SK-N-SH treated with all-trans-retinoic acid at 6 μM for 48 hours (cell line): ENCODE measurements at regions not wholly inside any gene's neighbourhood (a gene's known extent, or its start where the extent isn't known, plus 50 kb on each side); places are given as distances from the start of the nearest gene placed in this dataset.

Experiments
- ATAC-seq: fragments of 200-7000 bp; cut with Tn5 transposase; 3 replicates; pipeline ENCODE4 v1.9.1; 2020; ENCODE audit warnings: mild to moderate bottlenecking, moderate library complexity
- ARNTL ChIP-seq: fragments of 450-650 bp; formaldehyde crosslinking; IDR thresholded peaks from 2 replicates; pipeline ENCODE4 v1.5.0; 2020; ENCODE audit warnings: low read depth, mild to moderate bottlenecking, moderate library complexity, borderline replicate concordance
- BACH2 ChIP-seq: fragments of 250-450 bp; sonication (Bioruptor Pico); IDR thresholded peaks from 2 replicates; pipeline ENCODE4 v1.9.0; 2021; ENCODE audit warnings: mild to moderate bottlenecking, borderline replicate concordance
- CREB5 ChIP-seq: fragments of 250-450 bp; sonication (Bioruptor Pico); IDR thresholded peaks from 2 replicates; pipeline ENCODE4 v1.5.1; 2020; ENCODE audit warnings: low read depth, mild to moderate bottlenecking, moderate library complexity
- CSDC2 ChIP-seq: fragments of 250-450 bp; sonication (Bioruptor Pico); IDR thresholded peaks from 2 replicates; pipeline ENCODE4 v1.5.0; 2020; ENCODE audit warnings: mild to moderate bottlenecking, moderate library complexity
- CSRNP3 ChIP-seq: fragments of 250-450 bp; sonication (Bioruptor Pico); IDR thresholded peaks from 2 replicates; pipeline ENCODE4 v1.5.1; 2021; ENCODE audit warnings: mild to moderate bottlenecking, moderate library complexity
- ESRRG ChIP-seq: fragments of 250-450 bp; sonication (Bioruptor Pico); IDR thresholded peaks from 2 replicates; pipeline ENCODE4 v1.6.1; 2021; ENCODE audit warnings: mild to moderate bottlenecking
- ISL1 ChIP-seq: fragments of 250-450 bp; sonication (Bioruptor Pico); IDR thresholded peaks from 2 replicates; pipeline ENCODE4 v2.1.2; 2022; ENCODE audit warnings: mild to moderate bottlenecking, moderate library complexity
- OSR1 ChIP-seq: fragments of 250-450 bp; sonication (Bioruptor Pico); IDR thresholded peaks from 2 replicates; pipeline ENCODE4 v1.8.0; 2022; ENCODE audit warnings: moderate library complexity, mild to moderate bottlenecking, inconsistent platforms
- PATZ1 ChIP-seq: fragments of 250-450 bp; sonication (Bioruptor Pico); IDR thresholded peaks from 2 replicates; pipeline ENCODE4 v1.8.0; 2020; ENCODE audit warnings: mild to moderate bottlenecking, moderate library complexity, borderline replicate concordance
- POU6F1 ChIP-seq: fragments of 250-450 bp; sonication (Bioruptor Pico); IDR thresholded peaks from 2 replicates; pipeline ENCODE4 v1.8.0; 2021; ENCODE audit warnings: low read depth, mild to moderate bottlenecking, moderate library complexity, borderline replicate concordance
- SNAI2 ChIP-seq: fragments of 250-450 bp; sonication (Bioruptor Pico); IDR thresholded peaks from 2 replicates; pipeline ENCODE4 v1.5.0; 2020; ENCODE audit warnings: mild to moderate bottlenecking, moderate library complexity
- TCF4 ChIP-seq: fragments of 250-450 bp; sonication (Bioruptor Pico); IDR thresholded peaks from 2 replicates; pipeline ENCODE4 v1.8.0; 2021; ENCODE audit warnings: mild to moderate bottlenecking, moderate library complexity, borderline replicate concordance
- TOX ChIP-seq: fragments of 250-450 bp; sonication (Bioruptor Pico); IDR thresholded peaks from 2 replicates; pipeline ENCODE4 v1.8.0; 2021; ENCODE audit warnings: mild to moderate bottlenecking, moderate library complexity, borderline replicate concordance
- TSHZ2 ChIP-seq: fragments of 250-450 bp; sonication (Bioruptor Pico); IDR thresholded peaks from 2 replicates; pipeline ENCODE4 v1.5.0; 2020; ENCODE audit warnings: mild to moderate bottlenecking, moderate library complexity
- ZFP3 ChIP-seq: fragments of 250-450 bp; sonication (Bioruptor Pico); IDR thresholded peaks from 2 replicates; pipeline ENCODE4 v1.5.0; 2020; ENCODE audit warnings: mild to moderate bottlenecking, moderate library complexity
- ZNF70 ChIP-seq: fragments of 450-650 bp; formaldehyde crosslinking; IDR thresholded peaks from 2 replicates; pipeline ENCODE4 v1.5.0; 2020; ENCODE audit warnings: mild to moderate bottlenecking, moderate library complexity
- ZNF8 ChIP-seq: fragments of 450-650 bp; formaldehyde crosslinking; IDR thresholded peaks from 2 replicates; pipeline ENCODE4 v1.5.0; 2020; ENCODE audit warnings: mild to moderate bottlenecking, moderate library complexity

GRCh38 chr7:24227068-24227467 is 56.9 kb upstream of the NPY start:
- TF ChIP-seq ARNTL (CRISPR knock-in tag) (no peak), ZNF8 (CRISPR knock-in tag) (no peak), OSR1 (CRISPR knock-in tag) (no peak), TSHZ2 (CRISPR knock-in tag) (no peak), ESRRG (no peak), TOX (no peak)
- ATAC-seq: peak; percentile 52

GRCh38 chr7:24227603-24228359 is 56.2 kb upstream of the NPY start:
- TF ChIP-seq CSRNP3 (CRISPR knock-in tag): no peak
- peak; percentile 80; the same call in 1 of the 2 replicates for TF ChIP-seq TCF4
- no peak for TF ChIP-seq ZNF8 (CRISPR knock-in tag)
- TF ChIP-seq TSHZ2 (CRISPR knock-in tag): peak; percentile 67; the same call in 1 of the 2 replicates
- 0 out of 2 replicates have a peak, but pooled peaks have one; percentile 6 for TF ChIP-seq ZNF70
- ATAC-seq: peak; percentile 69; the same call in 2 of the 3 replicates

- no peak for ATAC-seq
- TF ChIP-seq TSHZ2 (CRISPR knock-in tag) (peak; percentile 59; the same call in 1 of the 2 replicates), BACH2 (CRISPR knock-in tag) (no peak), ESRRG (no peak), TCF4 (0 out of 2 replicates have a peak, but pooled peaks have one; percentile 44)
These were observed 54.3 kb upstream of the NPY start for GRCh38 chr7:24229481-24230226.

- peak; percentile 30; the same call in 1 of the 2 replicates for TF ChIP-seq CSDC2
- TF ChIP-seq ISL1 (CRISPR knock-in tag): peak; percentile 74
- TF ChIP-seq ESRRG: no peak
- no peak for TF ChIP-seq ZNF8 (CRISPR knock-in tag)
- no peak for ATAC-seq
These were observed 52.5 kb upstream of the NPY start for GRCh38 chr7:24231493-24231892.

GRCh38 chr7:24233386-24233785 is 50.6 kb upstream of the NPY start:
- no peak for ATAC-seq
- no peak for TF ChIP-seq ZFP3 (CRISPR knock-in tag)
- no peak for TF ChIP-seq CREB5 (CRISPR knock-in tag)
- TF ChIP-seq SNAI2: no peak
- TF ChIP-seq CSDC2: no peak
- TF ChIP-seq POU6F1 (CRISPR knock-in tag): no peak
- TF ChIP-seq PATZ1 (CRISPR knock-in tag): no peak
- no peak for TF ChIP-seq ZNF70
